NOMO-1 treated with dmso at 0.1 percent for 144 hours (cell line): ENCODE measurements at regions not wholly inside any gene's neighbourhood (a gene's known extent, or its start where the extent isn't known, plus 50 kb on each side); places are given as distances from the start of the nearest gene placed in this dataset.
"Not testable (repeated sequence)": the region's sequence is repeated elsewhere in the genome, so short reads cannot be mapped to it uniquely, and the experiment has no call there.

ENCODE experiments used
- DNase-seq: peaks from one replicate; lab custom pipeline; 2025; ENCODE audit not compliant: unreplicated experiment; lab: John Stamatoyannopoulos, UW

DNA sequence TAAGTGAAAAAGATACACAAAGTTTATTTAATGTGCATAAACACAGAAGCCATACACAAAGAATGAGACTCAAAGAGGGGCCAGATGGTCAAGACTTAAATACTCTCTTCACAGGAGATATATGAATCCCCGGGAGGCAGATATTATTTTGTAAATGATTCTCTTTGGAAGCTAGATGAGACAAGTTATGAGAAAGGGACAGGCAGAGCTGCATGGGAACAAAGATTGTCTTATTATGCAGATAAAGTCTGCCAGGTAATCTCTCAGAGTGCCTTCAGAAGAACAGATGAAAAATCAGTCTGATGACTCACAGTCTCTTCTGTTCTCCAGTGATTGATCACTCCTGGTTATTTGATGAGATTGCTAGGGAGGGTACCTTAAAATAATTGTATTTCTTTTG lies 89.0 kb downstream of the NAF1 start:
- DNase-seq = no peak

GRCh38 chr4:163072222-163072621 lies 94.5 kb downstream of the NAF1 start:
- DNase-seq = no peak

GRCh38 chr4:163071308-163071707 lies 95.4 kb downstream of the NAF1 start:
- no peak for DNase-seq

- no peak for DNase-seq
Observed at GRCh38 chr4:163070023-163070422, 96.7 kb downstream of the NAF1 start.

GRCh38 chr4:163063891-163064290 lies 102.8 kb downstream of the NAF1 start:
- DNase-seq = no peak

- DNase-seq = no peak
Observed at GRCh38 chr4:163048447-163048846, 118.2 kb downstream of the NAF1 start.

DNA sequence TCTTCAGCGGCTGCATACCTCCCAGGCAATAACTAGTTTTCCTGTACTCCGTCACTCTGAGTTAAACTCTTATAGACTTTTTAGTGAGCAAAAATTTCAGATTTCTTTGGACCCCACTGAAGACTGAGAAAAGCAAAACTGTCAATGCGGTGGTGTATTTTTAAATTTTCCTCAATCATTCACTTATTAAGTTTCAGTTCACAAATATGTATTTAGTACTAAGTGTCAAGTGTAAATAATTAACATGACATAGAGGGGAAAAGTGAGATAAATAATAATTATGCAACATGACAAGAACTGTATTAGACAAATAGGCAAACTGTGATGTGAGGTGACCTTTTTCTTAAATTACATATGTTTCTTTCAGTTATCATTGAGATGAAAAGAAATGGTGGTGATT lies 124.4 kb downstream of the NAF1 start:
- no peak for DNase-seq

DNA sequence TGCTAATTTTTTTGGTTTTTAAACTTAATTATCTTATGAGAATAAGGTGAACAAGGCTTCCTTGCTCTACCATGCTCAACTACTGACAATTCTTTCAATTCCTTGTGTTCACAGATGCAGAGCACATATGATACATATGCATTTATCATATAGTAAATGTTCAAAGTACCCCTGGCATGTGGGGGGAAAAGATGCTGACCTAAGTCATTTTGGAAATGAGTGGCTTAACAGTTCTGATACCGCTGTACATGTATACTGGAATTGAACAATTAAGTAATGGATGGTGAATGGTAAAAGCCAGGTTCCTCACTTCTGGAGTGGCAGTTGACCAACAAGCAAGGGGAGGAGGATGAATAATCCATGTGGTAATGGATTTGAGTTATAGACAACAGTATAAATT lies 149.6 kb downstream of the NAF1 start:
- DNase-seq = no peak

DNA sequence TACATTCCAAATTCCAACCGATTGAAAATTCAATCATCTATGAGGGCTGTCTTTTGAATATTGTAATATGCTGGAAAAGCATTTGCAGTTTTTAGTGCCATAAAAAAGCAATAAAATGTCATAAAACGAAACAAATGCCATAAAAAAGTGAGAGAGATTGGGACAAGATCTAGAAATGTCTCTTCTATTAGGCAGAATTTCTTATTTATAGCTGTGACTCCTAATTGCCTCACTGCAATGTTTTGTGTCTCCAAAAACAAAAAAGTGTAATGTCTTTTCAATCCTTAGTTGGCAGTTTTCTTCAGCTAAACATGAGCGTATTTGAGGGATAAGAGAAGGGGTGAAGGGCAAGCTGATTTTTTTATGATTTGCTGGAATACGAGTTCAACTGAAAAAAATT lies 153.9 kb downstream of the NAF1 start:
- DNase-seq = no peak

- no peak for DNase-seq
Observed at GRCh38 chr4:163003979-163004378, 162.7 kb downstream of the NAF1 start.

- DNase-seq = no peak
Observed at GRCh38 chr4:162988530-162988929, 178.2 kb downstream of the NAF1 start.

GRCh38 chr4:162985131-162985530 lies 181.6 kb downstream of the NAF1 start:
- no peak for DNase-seq

DNA sequence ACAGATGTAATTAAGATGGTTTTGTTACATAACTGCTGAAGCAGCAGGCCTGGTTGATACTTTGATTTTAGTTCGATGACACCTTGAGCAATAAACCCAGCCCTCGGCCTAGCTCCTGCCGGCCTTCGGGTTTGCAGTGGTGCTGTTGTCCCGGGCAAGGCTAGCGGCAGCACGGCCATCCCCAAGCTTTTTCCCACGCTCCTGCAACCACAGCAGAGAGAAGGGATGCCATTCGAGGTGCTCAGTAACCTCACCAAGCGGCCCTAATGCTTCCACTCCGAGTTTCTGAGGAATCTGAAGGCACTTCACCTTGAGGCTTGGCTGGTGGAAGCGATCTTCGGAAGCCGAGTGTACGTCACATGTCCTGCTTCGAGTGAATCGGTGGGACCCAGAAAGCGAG lies 182.1 kb downstream of the NAF1 start:
- no peak for DNase-seq

- DNase-seq = no peak
Observed at GRCh38 chr4:162981823-162982222, 184.9 kb downstream of the NAF1 start.

DNA sequence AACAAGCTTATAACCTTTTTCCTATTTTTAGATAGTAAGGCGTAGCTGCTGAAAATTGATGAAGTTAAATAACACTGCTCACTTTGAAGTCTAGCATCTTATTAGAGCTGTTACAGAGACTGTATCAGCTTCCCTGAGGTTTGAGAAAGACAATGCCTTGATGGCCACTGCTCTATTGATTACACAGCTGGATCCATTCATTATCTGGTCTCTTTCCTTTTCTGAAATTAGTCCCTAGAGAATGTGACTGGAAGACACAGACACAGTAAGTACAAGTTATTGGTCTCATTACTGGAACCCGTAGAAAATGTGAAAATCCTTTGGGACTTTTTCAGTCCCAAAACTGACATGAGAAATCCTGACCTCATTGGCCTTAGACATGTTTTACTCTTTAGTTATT lies 188.3 kb downstream of the NAF1 start:
- DNase-seq = no peak

GRCh38 chr4:162977788-162978187 lies 188.9 kb downstream of the NAF1 start:
- no peak for DNase-seq

- no peak for DNase-seq
Observed at GRCh38 chr4:162972661-162973330, 193.9 kb downstream of the NAF1 start.

DNA sequence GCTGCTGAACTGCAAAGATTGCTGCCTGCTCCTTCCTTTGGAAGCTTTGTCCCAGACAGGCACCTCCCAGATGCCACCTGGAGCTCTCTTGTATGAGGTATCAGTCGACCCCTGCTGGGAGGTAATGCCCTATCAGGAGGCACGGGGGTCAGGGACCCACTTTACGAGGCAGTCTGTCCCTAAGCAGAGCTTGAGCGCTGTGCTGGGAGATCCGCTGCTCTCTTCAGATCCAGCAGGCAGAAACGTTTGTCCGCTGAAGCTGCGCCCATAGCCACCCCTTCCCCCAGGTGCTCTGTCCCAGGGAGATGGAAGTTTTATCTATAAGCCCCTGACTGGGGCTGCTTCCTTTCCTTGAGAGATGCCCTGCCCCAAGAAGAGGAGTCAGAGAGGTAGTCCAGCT lies 197.5 kb downstream of the NAF1 start:
- DNase-seq = no peak

GRCh38 chr4:162965978-162966377 lies 200.7 kb downstream of the NAF1 start:
- not testable (repeated sequence) for DNase-seq

DNA sequence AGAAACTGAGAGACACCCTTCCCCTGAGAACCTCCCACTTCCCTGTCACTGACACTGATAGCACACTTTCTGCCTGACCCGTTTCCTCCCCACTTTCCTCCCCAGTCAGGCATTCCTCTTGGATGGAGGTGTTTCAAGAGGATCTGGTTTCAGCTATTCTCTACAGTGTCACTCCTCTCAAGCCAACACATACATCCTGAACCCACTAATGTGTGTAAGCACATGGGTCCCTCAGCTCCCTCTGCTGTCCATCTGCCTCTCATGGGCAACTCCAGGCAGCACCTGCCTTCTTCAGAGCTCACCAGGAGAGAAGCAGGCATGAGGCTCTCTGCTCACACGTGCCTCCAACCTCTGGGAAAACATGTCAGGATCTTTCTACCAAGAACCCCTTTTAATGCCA lies 207.6 kb downstream of the NAF1 start:
- no peak for DNase-seq

DNA sequence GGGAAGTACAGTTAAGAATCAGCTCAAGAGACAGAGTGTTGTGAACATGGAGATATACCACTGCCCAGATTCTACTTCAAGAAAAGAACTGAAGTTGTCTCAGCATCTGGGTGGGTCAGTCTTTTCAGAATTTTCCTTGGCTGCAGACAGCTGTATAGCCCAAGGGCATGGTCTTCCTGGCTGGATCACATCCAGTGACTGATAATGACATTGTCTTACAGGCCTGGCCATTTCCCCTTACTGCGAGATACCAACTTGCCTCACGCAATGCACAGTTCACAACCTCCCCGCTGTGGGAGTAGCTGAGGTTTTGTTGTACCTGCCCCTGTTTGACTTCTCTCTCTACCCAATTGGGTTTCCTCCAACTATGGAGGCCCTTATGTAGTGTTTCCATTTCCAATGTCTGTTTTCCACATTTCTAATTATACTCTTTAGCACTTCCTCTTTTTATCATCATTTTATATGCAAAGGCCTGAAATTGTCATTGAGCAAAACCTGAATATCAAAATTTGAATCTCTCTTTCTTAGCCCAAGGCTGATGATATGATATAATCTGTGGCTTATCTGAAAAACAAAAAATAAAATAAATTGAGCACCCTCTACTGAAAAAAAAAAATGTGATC lies 209.1 kb downstream of the NAF1 start:
- no peak for DNase-seq

DNA sequence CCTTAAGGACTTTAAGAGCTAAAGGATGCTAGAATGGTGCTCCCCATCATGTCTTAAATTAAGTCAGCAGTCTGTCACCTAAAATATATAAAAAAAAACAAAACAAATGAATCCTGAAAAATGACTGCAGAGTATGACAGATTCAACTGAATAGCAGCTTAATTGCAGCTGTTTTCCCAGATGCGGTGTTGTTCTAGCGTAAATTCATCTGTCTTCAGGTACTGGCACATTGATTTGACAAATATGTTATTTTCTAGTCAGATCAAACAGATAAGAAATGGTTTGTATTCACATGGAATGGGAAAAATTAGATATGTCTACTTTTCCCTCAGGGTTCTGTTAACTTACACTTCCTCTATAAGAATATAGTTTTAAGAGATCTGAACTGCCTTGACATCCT lies 211.7 kb downstream of the NAF1 start:
- no peak for DNase-seq

DNA sequence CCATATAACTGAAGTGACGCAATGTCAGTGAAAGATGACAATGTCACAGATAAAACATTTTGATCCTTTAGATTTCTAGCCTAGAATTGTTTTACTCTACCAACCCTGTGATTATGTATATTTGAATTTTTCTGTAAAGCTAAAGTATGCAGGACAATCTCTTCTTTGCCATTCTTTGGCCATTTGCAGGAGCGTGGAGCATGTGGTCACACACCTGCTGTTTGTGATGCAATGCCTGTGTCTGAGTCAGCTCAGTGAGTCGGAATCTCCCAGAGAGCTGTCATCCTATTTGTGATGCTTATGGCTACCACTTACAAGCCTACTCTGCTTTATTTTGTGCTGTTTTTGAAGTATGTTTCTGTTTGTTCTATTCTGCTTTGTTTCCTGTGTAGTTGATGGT lies 214.5 kb downstream of the NAF1 start:
- DNase-seq = no peak
